Testis (tissue), 2 donors: ENCODE measurements at regions not wholly inside any gene's neighbourhood (a gene's known extent, or its start where the extent isn't known, plus 50 kb on each side); places are given as distances from the start of the nearest gene placed in this dataset.

Experiments used
- POLR2A ChIP-seq: fragments of 450-650 bp; IDR thresholded peaks from one replicate; pipeline ENCODE4 v1.6.1; 2017; ENCODE audit warnings: antibody characterized with exemption, mild to moderate bottlenecking, moderate library complexity
- TF ChIP-seq, protein P1 (sequence below), 3 experiments: fragments of 450-650 bp in 2 of 3; fragments of 200-600 bp in 1 of 3; sonication (generic) in 1 of 3; IDR thresholded peaks; one replicate each; pipeline ENCODE4 v1.5.1; 2016 to 2019; ENCODE audit warnings: antibody characterized with exemption in 3 of 3, mild to moderate bottlenecking in 2 of 3, moderate library complexity in 1 of 3

DNA sequence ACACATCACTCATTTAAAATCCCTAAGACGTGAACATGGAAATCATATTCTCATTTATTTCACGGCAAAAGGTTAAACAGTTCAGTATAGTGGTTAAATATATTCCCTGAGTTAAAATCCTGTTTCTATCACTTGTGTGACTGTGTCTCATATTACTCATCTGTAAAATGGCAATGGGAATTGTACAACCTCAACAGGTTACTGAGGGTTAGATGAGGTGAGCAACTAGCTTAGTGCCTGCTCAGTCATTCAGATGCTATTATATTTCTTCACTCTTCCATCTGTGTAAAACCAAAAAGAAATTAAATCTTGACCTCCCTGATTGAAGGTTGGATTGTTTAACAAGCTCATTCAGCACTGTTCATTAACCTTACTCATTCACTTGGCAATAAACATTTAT lies 212.4 kb upstream of the STK17B start:
- TF ChIP-seq POLR2A: no peak
- TF ChIP-seq, protein P1, sequence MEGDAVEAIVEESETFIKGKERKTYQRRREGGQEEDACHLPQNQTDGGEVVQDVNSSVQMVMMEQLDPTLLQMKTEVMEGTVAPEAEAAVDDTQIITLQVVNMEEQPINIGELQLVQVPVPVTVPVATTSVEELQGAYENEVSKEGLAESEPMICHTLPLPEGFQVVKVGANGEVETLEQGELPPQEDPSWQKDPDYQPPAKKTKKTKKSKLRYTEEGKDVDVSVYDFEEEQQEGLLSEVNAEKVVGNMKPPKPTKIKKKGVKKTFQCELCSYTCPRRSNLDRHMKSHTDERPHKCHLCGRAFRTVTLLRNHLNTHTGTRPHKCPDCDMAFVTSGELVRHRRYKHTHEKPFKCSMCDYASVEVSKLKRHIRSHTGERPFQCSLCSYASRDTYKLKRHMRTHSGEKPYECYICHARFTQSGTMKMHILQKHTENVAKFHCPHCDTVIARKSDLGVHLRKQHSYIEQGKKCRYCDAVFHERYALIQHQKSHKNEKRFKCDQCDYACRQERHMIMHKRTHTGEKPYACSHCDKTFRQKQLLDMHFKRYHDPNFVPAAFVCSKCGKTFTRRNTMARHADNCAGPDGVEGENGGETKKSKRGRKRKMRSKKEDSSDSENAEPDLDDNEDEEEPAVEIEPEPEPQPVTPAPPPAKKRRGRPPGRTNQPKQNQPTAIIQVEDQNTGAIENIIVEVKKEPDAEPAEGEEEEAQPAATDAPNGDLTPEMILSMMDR (IDR thresholded peaks at IDR 0.05): no peak
